K562 (cell line): ENCODE measurements at regions not wholly inside any gene's neighbourhood (a gene's known extent, or its start where the extent isn't known, plus 50 kb on each side); places are given as distances from the start of the nearest gene placed in this dataset.

Experiments used
- BRD4 ChIP-seq: fragments of 200-600 bp; sonication (generic); IDR thresholded peaks from 2 replicates; pipeline ENCODE4 v1.6.1; 2017; ENCODE audit warnings: inconsistent platforms
- CAMTA2 ChIP-seq: fragments of 250-450 bp; sonication (Bioruptor Pico); conservative IDR thresholded peaks from 2 replicates; pipeline ENCODE4 v1.5.1; 2022
- E2F5 ChIP-seq: sonication (generic); formaldehyde crosslinking; IDR thresholded peaks from 2 replicates; pipeline ENCODE4 v1.8.0; 2022; ENCODE audit warnings: mild to moderate bottlenecking, missing genetic modification reagents
- ETV1 ChIP-seq: fragments of 450-650 bp; conservative IDR thresholded peaks from 2 replicates; pipeline ENCODE4 v1.6.1; 2016; ENCODE audit warnings: missing genetic modification characterization, control low read depth, low read depth, missing compliant biosample characterization
- HDAC2 ChIP-seq: fragments of 450-650 bp; IDR thresholded peaks from 2 replicates; pipeline ENCODE4 v1.6.1; 2016; ENCODE audit warnings: mild to moderate bottlenecking
- MAFF ChIP-seq: IDR thresholded peaks from 2 replicates; pipeline ENCODE4 v1.6.1; 2012; ENCODE audit warnings: low read length, improper control_type of control experiment
- MNT ChIP-seq, 2 experiments: fragments of 450-650 bp; conservative IDR thresholded peaks; 2 replicates each; pipeline ENCODE4 v1.6.1; 2017; ENCODE audit warnings: mild to moderate bottlenecking in 2 of 2, moderate library complexity in 2 of 2
- MXD1 ChIP-seq: fragments of 250-450 bp; sonication (Bioruptor Pico); IDR thresholded peaks from 2 replicates; pipeline ENCODE4 v1.8.0; 2021; ENCODE audit warnings: borderline replicate concordance, mild to moderate bottlenecking, moderate library complexity; ENCODE audit not compliant: poor library complexity, severe bottlenecking
- RFX1 ChIP-seq: fragments of 450-650 bp; IDR thresholded peaks from 2 replicates; pipeline ENCODE4 v1.6.1; 2016; ENCODE audit warnings: mild to moderate bottlenecking, moderate library complexity
- STAT5B ChIP-seq: fragments of 250-450 bp; sonication (Bioruptor Pico); IDR thresholded peaks from 2 replicates; pipeline ENCODE4 v1.8.0; 2021; ENCODE audit warnings: mild to moderate bottlenecking, inconsistent platforms
- ZBTB40 ChIP-seq, 2 experiments: fragments of 450-650 bp in 1 of 2; sonication (generic) in 1 of 2; formaldehyde crosslinking in 1 of 2; IDR thresholded peaks; 2 replicates each; pipeline versions ENCODE4 v1.7.1 to v1.9.0; 2016 to 2022; ENCODE audit warnings: inconsistent platforms in 1 of 2, mild to moderate bottlenecking in 1 of 2, missing genetic modification reagents in 1 of 2
- ZKSCAN3 ChIP-seq: fragments of 250-450 bp; sonication (Bioruptor Pico); IDR thresholded peaks from 2 replicates; pipeline ENCODE4 v1.4.0; 2020
- ZNF507 ChIP-seq: conservative IDR thresholded peaks from 2 replicates; pipeline ENCODE4 v1.6.1; 2017; ENCODE audit warnings: missing genetic modification characterization, missing compliant biosample characterization
- ZNF639 ChIP-seq, 2 experiments: fragments of 200-800 bp in 1 of 2; sonication (Bioruptor generic) in 1 of 2; sonication (generic) in 1 of 2; formaldehyde crosslinking in 1 of 2; IDR thresholded peaks in 1 of 2; conservative IDR thresholded peaks in 1 of 2; 2 replicates each; pipeline versions ENCODE4 v1.5.0 to v1.6.1; 2016 to 2020; ENCODE audit warnings: missing compliant biosample characterization in 1 of 2, missing genetic modification characterization in 1 of 2, missing genetic modification reagents in 1 of 2

- TF ChIP-seq E2F5 (CRISPR knock-in tag): no peak
- no peak for TF ChIP-seq ZKSCAN3 (CRISPR knock-in tag)
- no peak for TF ChIP-seq ZNF507
- TF ChIP-seq ZBTB40 (IDR thresholded peaks at IDR 0.05): peak; percentile 83
- TF ChIP-seq ZBTB40 (CRISPR knock-in tag; IDR thresholded peaks at IDR 0.05): no peak
- no peak for TF ChIP-seq ETV1 (tag)
- peak; percentile 94; the same call in 1 of the 2 replicates for TF ChIP-seq BRD4
- TF ChIP-seq MXD1 (CRISPR knock-in tag): no peak
- TF ChIP-seq CAMTA2 (CRISPR knock-in tag): no peak
- peak; percentile 54 to 74 for TF ChIP-seq MNT (conservative IDR thresholded peaks at IDR 0.05)
- TF ChIP-seq MAFF: no peak
- peak in 1 of 2 experiments; percentile 68; a peak in 1 of 4 replicates for TF ChIP-seq ZNF639 (CRISPR knock-in tag; conservative IDR thresholded peaks at IDR 0.05 in 1 of 2, IDR thresholded peaks at IDR 0.05 in 1 of 2)
- no peak for TF ChIP-seq STAT5B (CRISPR knock-in tag)
- TF ChIP-seq RFX1: no peak
- TF ChIP-seq HDAC2: peak; percentile 88
Measured at GRCh38 chr6:27091661-27092315, 155.7 kb upstream of the PRSS16 start (continued).
